MCF 10A (cell line): ENCODE measurements at regions not wholly inside any gene's neighbourhood (a gene's known extent, or its start where the extent isn't known, plus 50 kb on each side); places are given as distances from the start of the nearest gene placed in this dataset.

Experiments used
- BruUV-seq: library from RNA; stranded (reverse); fragments of 400-500 nt; replicated peaks from 2 replicates; lab custom pipeline; 2021; lab: Mats Ljungman, UMichigan
- CTCF ChIA-PET: fragments of 300-600 bp; sonication (Branson Sonifier 250); formaldehyde crosslinking; extraction: SDS; loops from one replicate; lab custom pipeline; 2021; ENCODE audit warnings: antibody characterized with exemption, inconsistent platforms; lab: Yijun Ruan, JAX
- POLR2A ChIA-PET: fragments of 300-600, 350-650 bp; sonication (Branson Sonifier 250); formaldehyde crosslinking; extraction: SDS; loops from one replicate; lab custom pipeline; 2020; ENCODE audit warnings: antibody characterized with exemption, inconsistent platforms; lab: Yijun Ruan, JAX
- DNase-seq: peaks from one replicate; pipeline ENCODE4 v3.0.0-alpha.2; 2018; ENCODE audit not compliant: unreplicated experiment
- H3K27ac Mint-ChIP-seq: one replicate; pipeline ENCODE4 v1.8.0; 2022; ENCODE audit warnings: mild to moderate bottlenecking, low read depth, mixed read lengths; ENCODE audit not compliant: unreplicated experiment
- H3K27me3 Mint-ChIP-seq: one replicate; pipeline ENCODE4 v1.8.0; 2022; ENCODE audit warnings: mixed read lengths; ENCODE audit not compliant: insufficient read depth, unreplicated experiment
- H3K36me3 Mint-ChIP-seq: one replicate; pipeline ENCODE4 v1.8.0; 2022; ENCODE audit warnings: mild to moderate bottlenecking, moderate library complexity, mixed read lengths; ENCODE audit not compliant: insufficient read depth, unreplicated experiment
- H3K4me1 Mint-ChIP-seq: one replicate; pipeline ENCODE4 v1.8.0; 2022; ENCODE audit warnings: mixed read lengths; ENCODE audit not compliant: insufficient read depth, unreplicated experiment
- H3K4me3 Mint-ChIP-seq: one replicate; pipeline ENCODE4 v1.8.0; 2022; ENCODE audit warnings: mild to moderate bottlenecking, moderate library complexity, mixed read lengths; ENCODE audit not compliant: unreplicated experiment
- H3K9me3 Mint-ChIP-seq: one replicate; pipeline ENCODE4 v1.8.0; 2022; ENCODE audit warnings: mixed read lengths; ENCODE audit not compliant: unreplicated experiment
- intact Hi-C: fragments of 100-400 bp; cut with micrococcal nuclease; formaldehyde crosslinking; loops from 2 replicates; pipeline ENCODE4 v1.14.1; 2022
- TF ChIP-seq, protein P1 (sequence below): fragments of 200-600 bp; IDR thresholded peaks from one replicate; pipeline ENCODE4 v1.8.0; 2022; ENCODE audit warnings: antibody characterized with exemption, mild to moderate bottlenecking; ENCODE audit not compliant: unreplicated experiment

DNA sequence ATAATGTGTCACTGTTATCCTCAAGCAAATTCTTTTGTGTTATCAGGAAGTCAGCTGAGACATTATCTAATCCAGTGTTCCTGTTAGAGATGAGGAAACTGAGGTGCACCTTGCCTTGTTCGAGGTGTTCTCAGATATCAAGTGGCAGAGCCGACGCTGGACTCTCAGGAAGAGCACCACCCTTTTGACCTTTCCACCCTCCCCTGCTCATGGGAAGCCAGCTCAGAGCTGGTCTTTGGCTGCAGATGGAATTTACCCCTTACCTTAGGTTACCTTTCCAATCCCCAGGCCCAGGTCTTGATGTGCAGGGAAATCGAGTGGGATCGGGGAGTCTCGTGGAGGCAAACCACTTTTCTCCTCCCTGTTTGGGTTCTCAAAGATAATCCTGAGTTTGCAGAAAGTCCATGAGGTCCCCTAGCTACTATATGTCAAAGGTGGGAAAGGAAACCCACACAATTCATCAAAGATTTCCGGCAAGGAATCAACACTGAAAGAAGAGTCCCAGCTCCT is 62.9 kb upstream of the PIM1 start:
- intact Hi-C loops = no loop called here
- Mint-ChIP-seq H3K9me3 (no peaks in the 10 kb centered on the region), H3K4me3 (no peak overlapping the region), H3K27me3 (no peaks in the 10 kb centered on the region), H3K36me3 (no peaks in the 10 kb centered on the region), H3K27ac (no peak overlapping the region), H3K4me1 (peaks cover 9% of the 10 kb centered on the region)
- CTCF ChIA-PET = interaction anchor here (0.6 kb wide), 1 partner anchor 55 kb away, joined by 5 read pairs; no protein-coding TSS in a partner anchor
- no TSS peak for BruUV-seq
- DNase-seq = no peak
- TF ChIP-seq, protein P1, sequence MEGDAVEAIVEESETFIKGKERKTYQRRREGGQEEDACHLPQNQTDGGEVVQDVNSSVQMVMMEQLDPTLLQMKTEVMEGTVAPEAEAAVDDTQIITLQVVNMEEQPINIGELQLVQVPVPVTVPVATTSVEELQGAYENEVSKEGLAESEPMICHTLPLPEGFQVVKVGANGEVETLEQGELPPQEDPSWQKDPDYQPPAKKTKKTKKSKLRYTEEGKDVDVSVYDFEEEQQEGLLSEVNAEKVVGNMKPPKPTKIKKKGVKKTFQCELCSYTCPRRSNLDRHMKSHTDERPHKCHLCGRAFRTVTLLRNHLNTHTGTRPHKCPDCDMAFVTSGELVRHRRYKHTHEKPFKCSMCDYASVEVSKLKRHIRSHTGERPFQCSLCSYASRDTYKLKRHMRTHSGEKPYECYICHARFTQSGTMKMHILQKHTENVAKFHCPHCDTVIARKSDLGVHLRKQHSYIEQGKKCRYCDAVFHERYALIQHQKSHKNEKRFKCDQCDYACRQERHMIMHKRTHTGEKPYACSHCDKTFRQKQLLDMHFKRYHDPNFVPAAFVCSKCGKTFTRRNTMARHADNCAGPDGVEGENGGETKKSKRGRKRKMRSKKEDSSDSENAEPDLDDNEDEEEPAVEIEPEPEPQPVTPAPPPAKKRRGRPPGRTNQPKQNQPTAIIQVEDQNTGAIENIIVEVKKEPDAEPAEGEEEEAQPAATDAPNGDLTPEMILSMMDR = no peak
- POLR2A ChIA-PET = interaction anchor here (1.5 kb wide), 1 partner anchor 24 kb away, joined by 4 read pairs; no protein-coding TSS in a partner anchor

DNA sequence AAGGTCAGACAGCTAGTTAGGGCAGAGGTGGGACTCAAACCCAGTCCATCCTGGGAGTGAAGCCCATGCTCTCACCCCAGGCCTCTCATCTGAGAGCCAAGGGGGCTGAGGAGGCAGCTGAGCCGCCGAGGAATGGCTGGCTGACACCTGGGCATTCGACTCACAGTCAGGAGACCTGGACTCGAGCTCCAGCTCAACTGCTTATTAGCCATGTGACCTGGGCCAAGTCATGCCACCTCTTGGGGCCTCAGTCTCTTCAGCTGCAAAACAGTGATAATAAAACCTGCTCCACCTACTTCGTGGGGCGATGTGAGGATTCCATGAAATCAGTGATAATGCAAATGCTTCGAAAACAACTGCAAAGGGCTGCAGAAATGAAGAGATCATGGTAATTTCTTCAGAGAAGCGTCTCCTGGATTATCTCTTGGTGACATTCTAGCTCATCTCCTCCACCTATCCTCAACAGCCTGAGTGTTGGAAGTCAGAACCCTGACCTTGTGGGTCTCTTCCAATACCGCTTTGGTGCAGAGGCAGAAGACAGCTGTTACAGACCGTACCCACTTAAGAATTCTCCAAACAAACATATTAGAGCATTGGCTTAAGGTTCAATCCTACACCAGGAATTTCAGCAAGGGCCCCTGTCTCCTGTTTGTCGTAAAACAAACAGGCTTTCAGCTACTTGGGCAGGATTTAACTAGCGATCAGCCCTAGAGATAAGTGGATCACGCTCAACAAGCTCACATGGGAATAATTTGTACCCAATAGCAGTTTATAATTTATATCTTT is 60.0 kb upstream of the PIM1 start:
- BruUV-seq = no TSS peak
- intact Hi-C loops = no loop called here
- Mint-ChIP-seq H3K4me3 (no peak overlapping the region), H3K27me3 (no peaks in the 10 kb centered on the region), H3K27ac (no peak overlapping the region), H3K4me1 (no peaks in the 10 kb centered on the region), H3K36me3 (no peaks in the 10 kb centered on the region), H3K9me3 (no peaks in the 10 kb centered on the region)
- ChIA-PET CTCF (interaction anchor here (0.7 to 1.4 kb wide), 7 partner anchors 9 to 100 kb away, joined by 3 to 4 read pairs (median 3); no protein-coding TSS in a partner anchor), POLR2A (interaction anchor here (0.6 to 1.6 kb wide), 4 partner anchors 8 to 25 kb away, joined by 3 read pairs; no protein-coding TSS in a partner anchor)
- no peak for DNase-seq
- TF ChIP-seq, protein P1 = no peak

DNA sequence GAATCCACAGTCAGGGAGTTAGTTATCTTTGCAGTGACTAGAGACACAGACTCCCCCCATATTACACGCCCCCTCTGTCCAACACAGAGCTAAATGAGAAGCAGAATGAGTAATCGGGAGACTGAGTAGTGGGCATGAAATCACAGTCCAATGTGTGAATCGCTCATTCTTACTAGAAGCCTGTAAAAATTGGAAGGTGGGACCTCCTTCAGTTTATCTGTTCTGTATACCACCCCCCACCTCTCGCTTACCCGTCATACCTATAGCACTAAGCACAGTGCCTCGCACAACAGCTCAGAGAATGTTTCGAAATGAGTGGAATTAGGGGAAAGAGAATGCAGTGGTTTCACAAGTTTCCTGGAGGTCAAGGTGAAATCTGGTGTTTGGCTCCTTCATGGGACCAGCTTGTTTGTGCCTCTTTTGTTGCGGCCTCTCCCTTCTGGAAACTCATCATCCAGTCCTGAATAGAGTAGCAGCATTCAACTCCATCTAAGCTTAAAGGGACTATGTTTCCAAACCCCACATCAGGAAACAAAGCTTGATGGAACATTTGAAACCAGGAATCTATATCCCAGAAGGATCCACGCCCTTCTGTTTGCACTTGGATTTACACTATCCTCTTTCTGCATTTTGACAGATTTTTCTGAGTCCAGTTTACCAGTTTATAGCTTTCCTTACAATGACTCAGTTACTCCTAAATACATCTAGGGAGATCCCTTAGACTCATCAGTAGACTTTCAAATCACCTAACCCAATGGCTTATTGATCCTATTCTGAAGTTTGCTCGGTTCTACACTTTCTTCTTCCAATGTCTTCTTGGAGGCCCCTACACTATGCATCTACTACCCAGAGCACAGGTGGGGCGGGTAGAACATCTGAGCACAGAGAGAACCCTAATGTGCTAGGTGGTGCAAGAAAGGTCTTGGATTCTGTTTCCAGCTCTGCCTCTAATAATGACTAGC is 59.2 kb upstream of the PIM1 start:
- Mint-ChIP-seq H3K4me3 (no peak overlapping the region), H3K27me3 (no peaks in the 10 kb centered on the region), H3K27ac (no peak overlapping the region), H3K9me3 (no peaks in the 10 kb centered on the region), H3K36me3 (no peaks in the 10 kb centered on the region), H3K4me1 (no peaks in the 10 kb centered on the region)
- POLR2A ChIA-PET = interaction anchor here (0.6 to 1.6 kb wide), 6 partner anchors 9 to 50 kb away, joined by 3 read pairs; no protein-coding TSS in a partner anchor
- TF ChIP-seq, protein P1 = no peak
- BruUV-seq = no TSS peak
- no peak for DNase-seq
- intact Hi-C loops = no loop called here
- CTCF ChIA-PET = interaction anchor here (0.6 to 1.4 kb wide), 10 partner anchors 9 to 186 kb away, joined by 3 to 4 read pairs (median 3); no protein-coding TSS in a partner anchor
